Left ventricle myocardium inferior (tissue), 1 donor: ENCODE measurements at regions not wholly inside any gene's neighbourhood (a gene's known extent, or its start where the extent isn't known, plus 50 kb on each side); places are given as distances from the start of the nearest gene placed in this dataset.

Experiments used
- DNase-seq: peaks from one replicate; pipeline ENCODE4 v3.0.0-alpha.2; 2020
- H3K27ac ChIP-seq: fragments of 200-600 bp; replicated peaks from 2 replicates; pipeline ENCODE4 v1.8.0; 2021
- H3K27me3 ChIP-seq: fragments of 200-600 bp; 2 replicates; pipeline ENCODE4 v1.8.0; 2021; ENCODE audit warnings: low read depth
- H3K36me3 ChIP-seq: fragments of 200-600 bp; 2 replicates; pipeline ENCODE4 v1.8.0; 2021
- H3K4me1 ChIP-seq: fragments of 200-600 bp; 2 replicates; pipeline ENCODE4 v1.8.0; 2021
- H3K4me3 ChIP-seq: fragments of 200-600 bp; 2 replicates; pipeline ENCODE4 v1.8.0; 2021; ENCODE audit warnings: mild to moderate bottlenecking, moderate library complexity
- H3K9me3 ChIP-seq: fragments of 200-600 bp; replicated peaks from 2 replicates; pipeline ENCODE4 v1.8.0; 2021
- intact Hi-C: fragments of 100-400 bp; cut with micrococcal nuclease; formaldehyde crosslinking; loops from one replicate; pipeline ENCODE4 v1.11.0; 2022
- TF ChIP-seq, protein P1 (sequence below): fragments of 200-600 bp; IDR thresholded peaks from 2 replicates; pipeline ENCODE4 v1.8.0; 2021; ENCODE audit warnings: antibody characterized with exemption, mild to moderate bottlenecking, borderline replicate concordance
- donor health status: DM: no; HTN: yes; CAD: no; lungs with severe emphysema.

GRCh38 chr22:48116871-48117270 is 1354.4 kb downstream of the TBC1D22A start:
- Histone ChIP-seq H3K4me1 (no peaks in the 10 kb centered on the region), H3K4me3 (no peak overlapping the region), H3K9me3 (peaks cover 15% of the 10 kb centered on the region), H3K27ac (no peak overlapping the region), H3K36me3 (no peaks in the 10 kb centered on the region), H3K27me3 (peaks cover 66% of the 10 kb centered on the region)
- intact Hi-C loops, result no loop called here
- TF ChIP-seq, protein P1, sequence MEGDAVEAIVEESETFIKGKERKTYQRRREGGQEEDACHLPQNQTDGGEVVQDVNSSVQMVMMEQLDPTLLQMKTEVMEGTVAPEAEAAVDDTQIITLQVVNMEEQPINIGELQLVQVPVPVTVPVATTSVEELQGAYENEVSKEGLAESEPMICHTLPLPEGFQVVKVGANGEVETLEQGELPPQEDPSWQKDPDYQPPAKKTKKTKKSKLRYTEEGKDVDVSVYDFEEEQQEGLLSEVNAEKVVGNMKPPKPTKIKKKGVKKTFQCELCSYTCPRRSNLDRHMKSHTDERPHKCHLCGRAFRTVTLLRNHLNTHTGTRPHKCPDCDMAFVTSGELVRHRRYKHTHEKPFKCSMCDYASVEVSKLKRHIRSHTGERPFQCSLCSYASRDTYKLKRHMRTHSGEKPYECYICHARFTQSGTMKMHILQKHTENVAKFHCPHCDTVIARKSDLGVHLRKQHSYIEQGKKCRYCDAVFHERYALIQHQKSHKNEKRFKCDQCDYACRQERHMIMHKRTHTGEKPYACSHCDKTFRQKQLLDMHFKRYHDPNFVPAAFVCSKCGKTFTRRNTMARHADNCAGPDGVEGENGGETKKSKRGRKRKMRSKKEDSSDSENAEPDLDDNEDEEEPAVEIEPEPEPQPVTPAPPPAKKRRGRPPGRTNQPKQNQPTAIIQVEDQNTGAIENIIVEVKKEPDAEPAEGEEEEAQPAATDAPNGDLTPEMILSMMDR, result no peak
- no peak for DNase-seq

- Histone ChIP-seq H3K36me3 (no peaks in the 10 kb centered on the region), H3K27me3 (peaks cover 32% of the 10 kb centered on the region), H3K4me1 (no peaks in the 10 kb centered on the region), H3K4me3 (no peak overlapping the region), H3K9me3 (peaks cover 31% of the 10 kb centered on the region), H3K27ac (no peak overlapping the region)
- TF ChIP-seq, protein P1, result no peak
- intact Hi-C loops, result no loop called here
- DNase-seq, result no peak
These were observed 1350.5 kb downstream of the TBC1D22A start for GRCh38 chr22:48112687-48113521.

DNA sequence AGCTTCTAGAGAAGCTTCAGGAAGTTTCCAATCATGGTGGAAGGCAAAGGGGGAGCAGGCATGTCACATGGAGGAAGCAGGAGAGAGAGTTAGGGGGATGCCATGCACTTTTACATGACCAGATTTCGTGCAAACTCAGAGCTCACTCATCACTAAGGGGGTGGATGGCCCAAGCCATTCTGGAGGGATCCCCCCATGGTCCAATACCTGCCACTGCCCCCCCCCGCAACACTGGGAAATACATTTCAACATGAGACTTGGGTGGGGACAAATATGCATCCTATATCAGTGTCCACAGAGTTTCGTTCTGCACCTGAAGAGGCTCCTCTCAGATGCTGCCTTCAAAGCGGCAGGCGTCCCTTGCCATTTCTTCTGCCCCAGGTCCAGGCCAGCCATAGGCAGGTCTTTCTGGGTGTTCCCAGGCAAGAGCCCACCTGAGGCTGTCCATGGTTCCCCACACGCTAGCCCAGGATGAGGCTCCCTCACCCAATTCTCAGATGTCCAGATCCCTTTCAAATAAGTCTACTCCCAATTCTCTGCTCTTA is 1344.3 kb downstream of the TBC1D22A start:
- TF ChIP-seq, protein P1, result no peak
- no peak for DNase-seq

GRCh38 chr22:48106215-48106614 is 1343.8 kb downstream of the TBC1D22A start:
- TF ChIP-seq, protein P1, result no peak
- H3K4me1 ChIP-seq, result no peaks in the 10 kb centered on the region
- H3K4me3 ChIP-seq, result no peak overlapping the region
- intact Hi-C loops, result no loop called here
- H3K27ac ChIP-seq, result no peak overlapping the region
- DNase-seq, result no peak
- peaks cover 58% of the 10 kb centered on the region for H3K27me3 ChIP-seq
- H3K36me3 ChIP-seq, result no peaks in the 10 kb centered on the region
- peaks cover 18% of the 10 kb centered on the region for H3K9me3 ChIP-seq

More for the DNA sequence above, 1344.3 kb downstream of the TBC1D22A start:
- Histone ChIP-seq H3K27me3 (peaks cover 52% of the 10 kb centered on the region), H3K4me1 (no peaks in the 10 kb centered on the region), H3K27ac (no peak overlapping the region), H3K4me3 (no peak overlapping the region), H3K36me3 (no peaks in the 10 kb centered on the region), H3K9me3 (peaks cover 18% of the 10 kb centered on the region)
- intact Hi-C loops, result no loop called here

GRCh38 chr22:48105259-48105658 is 1342.8 kb downstream of the TBC1D22A start:
- Histone ChIP-seq H3K4me3 (no peak overlapping the region), H3K4me1 (no peaks in the 10 kb centered on the region), H3K27ac (no peak overlapping the region), H3K36me3 (no peaks in the 10 kb centered on the region), H3K27me3 (peaks cover 68% of the 10 kb centered on the region), H3K9me3 (peaks cover 18% of the 10 kb centered on the region)
- intact Hi-C loops, result no loop called here
- TF ChIP-seq, protein P1, result no peak
- DNase-seq, result no peak
